ENCODE measurements at regions not wholly inside any gene's neighbourhood (a gene's known extent, or its start where the extent isn't known, plus 50 kb on each side); places are given as distances from the start of the nearest gene placed in this dataset.

- DNase-seq: no peak
These were observed 225.9 kb downstream of the TBXT start for GRCh38 chr6:165941786-165942185.

GRCh38 chr6:165941249-165941775 lies 226.3 kb downstream of the TBXT start:
- no peak for DNase-seq

- DNase-seq: no peak
These were observed 227.3 kb downstream of the TBXT start for GRCh38 chr6:165940366-165940765.

- no peak for DNase-seq
These were observed 227.9 kb downstream of the TBXT start for GRCh38 chr6:165939601-165940290.

GRCh38 chr6:165939047-165939446 lies 228.6 kb downstream of the TBXT start:
- no peak for DNase-seq

GRCh38 chr6:165937564-165938358 lies 229.9 kb downstream of the TBXT start:
- DNase-seq: no peak

GRCh38 chr6:165936660-165937059 lies 231.0 kb downstream of the TBXT start:
- DNase-seq: no peak

- DNase-seq: no peak
These were observed 231.6 kb downstream of the TBXT start for GRCh38 chr6:165936096-165936495.

GRCh38 chr6:165931675-165932074 lies 236.0 kb downstream of the TBXT start:
- no peak for DNase-seq

GRCh38 chr6:165930668-165931214 lies 236.9 kb downstream of the TBXT start:
- no peak for DNase-seq

- DNase-seq: no peak
These were observed 238.0 kb downstream of the TBXT start for GRCh38 chr6:165929607-165930006.

GRCh38 chr6:165926378-165926777 lies 241.3 kb downstream of the TBXT start:
- no peak for DNase-seq

GRCh38 chr6:165925474-165926156 lies 242.0 kb downstream of the TBXT start:
- DNase-seq: no peak

GRCh38 chr6:165922309-165922794 lies 245.3 kb downstream of the TBXT start:
- DNase-seq: no peak

GRCh38 chr6:165920896-165921671 lies 246.6 kb downstream of the TBXT start:
- DNase-seq: no peak

- no peak for DNase-seq
These were observed 250.1 kb downstream of the TBXT start for GRCh38 chr6:165917576-165917975.

GRCh38 chr6:165915022-165915770 lies 252.2 kb upstream of the PDE10A start:
- no peak for DNase-seq

- DNase-seq: no peak
These were observed 250.9 kb upstream of the PDE10A start for GRCh38 chr6:165913676-165914570.

- no peak for DNase-seq
These were observed 247.3 kb upstream of the PDE10A start for GRCh38 chr6:165910184-165910966.
